ENCODE measurements at regions not wholly inside any gene's neighbourhood (a gene's known extent, or its start where the extent isn't known, plus 50 kb on each side); places are given as distances from the start of the nearest gene placed in this dataset.

DNA sequence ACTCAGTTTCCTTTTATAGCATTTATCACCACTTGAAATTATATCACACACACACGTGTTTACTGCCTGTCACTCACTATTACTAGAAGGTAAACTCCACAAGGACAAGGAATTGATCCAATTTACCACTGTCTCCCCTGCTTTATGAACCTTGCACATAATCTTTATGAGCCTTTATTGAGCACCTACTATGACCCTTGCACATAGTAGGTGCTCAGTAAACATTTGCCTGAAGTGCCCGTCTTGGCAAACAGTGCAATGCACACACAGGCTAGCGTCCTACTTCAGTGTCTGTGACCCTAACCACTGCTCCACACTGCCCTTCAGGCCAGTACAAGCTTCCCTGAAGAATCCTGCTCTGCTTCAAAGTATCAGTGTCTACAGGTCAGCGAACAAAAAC, 237.7 kb upstream of the TMC3 start:
- no peak overlapping the region for H3K27ac ChIP-seq
- TF ChIP-seq CTCF (conservative IDR thresholded peaks at IDR 0.05) = no peak

- H3K27ac ChIP-seq = no peak overlapping the region
- TF ChIP-seq CTCF (conservative IDR thresholded peaks at IDR 0.05) = no peak
Observed at GRCh38 chr15:81608309-81608829, 234.4 kb upstream of the TMC3 start.

GRCh38 chr15:81604713-81605112, 230.7 kb upstream of the TMC3 start:
- no peak for TF ChIP-seq CTCF (conservative IDR thresholded peaks at IDR 0.05)

DNA sequence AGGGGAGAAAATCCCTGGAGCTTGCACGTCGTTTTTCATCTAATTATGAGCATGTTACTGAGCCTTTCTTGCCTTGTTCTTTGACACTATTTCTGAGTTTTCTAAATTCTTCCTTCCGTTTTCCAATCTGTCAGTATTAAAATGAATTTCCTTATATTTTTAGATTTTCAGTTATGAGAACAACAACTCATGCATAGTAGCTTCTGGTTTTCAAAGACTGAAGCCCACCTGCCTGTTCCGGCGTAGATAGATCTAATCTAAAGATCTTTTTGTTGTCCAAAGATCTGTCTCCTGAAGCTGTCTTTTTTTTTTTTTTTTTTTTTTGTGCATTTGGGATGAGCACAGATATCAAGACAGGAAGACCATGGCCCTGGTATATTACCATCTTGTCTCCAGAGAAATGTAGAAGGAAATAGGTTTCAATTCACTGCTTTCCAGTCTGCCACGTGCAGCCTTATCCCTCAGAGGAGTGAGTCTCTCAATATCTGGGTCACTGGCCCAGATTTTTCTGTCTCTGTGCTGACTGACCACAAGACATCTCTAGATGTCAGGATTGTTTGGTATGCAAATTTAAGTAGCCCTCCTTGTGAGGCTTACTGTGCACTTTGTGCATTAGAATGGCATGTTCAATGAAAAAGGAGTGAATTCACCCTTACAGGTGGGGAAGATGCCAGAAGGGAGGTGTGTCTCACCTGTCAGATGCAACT, 222.3 kb upstream of the TMC3 start:
- no peak overlapping the region for H3K27ac ChIP-seq
- TF ChIP-seq CTCF (conservative IDR thresholded peaks at IDR 0.05) = no peak

More at GRCh38 chr15:81604713-81605112, 230.7 kb upstream of the TMC3 start:
- H3K27ac ChIP-seq = no peak overlapping the region

DNA sequence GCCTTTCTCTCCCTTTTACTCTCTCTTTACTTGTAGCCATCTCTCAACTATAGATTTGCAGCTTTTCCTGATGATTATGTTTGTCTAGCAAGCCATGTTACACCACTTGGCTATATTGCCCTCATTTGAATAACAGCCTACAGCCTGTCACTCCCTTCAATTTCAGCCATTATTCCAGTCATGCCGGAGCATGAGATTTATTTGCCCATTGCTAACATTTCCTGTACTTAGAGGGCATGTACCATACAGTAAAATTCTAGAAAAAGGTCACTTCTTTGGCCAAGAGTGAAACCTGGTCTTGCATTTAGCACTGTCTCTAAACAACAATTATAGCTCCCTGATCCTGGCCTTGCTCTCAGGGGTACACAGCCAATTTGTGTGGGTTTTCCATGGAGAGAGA, 221.7 kb upstream of the TMC3 start:
- TF ChIP-seq CTCF (conservative IDR thresholded peaks at IDR 0.05) = no peak
- H3K27ac ChIP-seq = no peak overlapping the region

DNA sequence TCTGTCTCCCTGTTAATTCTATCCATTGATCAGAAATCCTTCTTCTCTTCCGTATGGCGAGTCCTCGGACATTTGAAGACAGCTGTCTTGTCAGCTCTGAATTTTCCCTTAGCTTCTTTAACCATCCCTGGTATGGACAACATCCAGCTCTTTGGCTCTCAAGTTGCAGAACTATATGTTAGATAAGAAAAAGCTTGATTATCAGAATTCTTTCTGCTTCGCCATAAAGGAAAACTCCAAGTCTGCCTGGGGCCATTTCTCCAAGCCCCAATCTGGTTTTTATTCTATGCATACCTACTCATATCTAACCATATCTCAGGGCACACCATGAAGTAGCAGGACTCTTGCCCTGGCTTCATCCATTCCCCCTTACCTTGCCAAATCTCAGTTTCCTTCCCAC, 215.7 kb upstream of the TMC3 start:
- no peak overlapping the region for H3K27ac ChIP-seq
- TF ChIP-seq CTCF (conservative IDR thresholded peaks at IDR 0.05) = no peak

GRCh38 chr15:81575436-81576123, 201.6 kb upstream of the TMC3 start:
- no peak for TF ChIP-seq CTCF (conservative IDR thresholded peaks at IDR 0.05)
- peak overlapping the region; percentile 39 for H3K27ac ChIP-seq
